Coronary artery (tissue), 2 donors: ENCODE measurements at regions not wholly inside any gene's neighbourhood (a gene's known extent, or its start where the extent isn't known, plus 50 kb on each side); places are given as distances from the start of the nearest gene placed in this dataset.

Experiments used
- DNase-seq: peaks from one replicate; pipeline ENCODE4 v3.0.0-alpha.2; 2017; ENCODE audit warnings: low spot score
- H3K27ac ChIP-seq, 2 donors: fragments of 200-600 bp; sonication (generic); one replicate each; pipeline ENCODE4 v1.5.1; 2016 to 2019
- H3K4me3 ChIP-seq: fragments of 200-600 bp; sonication (generic); 2 replicates; pipeline ENCODE4 v1.5.1; 2016; ENCODE audit warnings: mild to moderate bottlenecking, moderate library complexity
- TF ChIP-seq, protein P1 (sequence below): fragments of 200-600 bp; sonication (generic); IDR thresholded peaks from one replicate; pipeline ENCODE4 v1.5.1; 2019; ENCODE audit warnings: antibody characterized with exemption

GRCh38 chr14:81729622-81730021, 196.0 kb upstream of the SEL1L start:
- TF ChIP-seq, protein P1, sequence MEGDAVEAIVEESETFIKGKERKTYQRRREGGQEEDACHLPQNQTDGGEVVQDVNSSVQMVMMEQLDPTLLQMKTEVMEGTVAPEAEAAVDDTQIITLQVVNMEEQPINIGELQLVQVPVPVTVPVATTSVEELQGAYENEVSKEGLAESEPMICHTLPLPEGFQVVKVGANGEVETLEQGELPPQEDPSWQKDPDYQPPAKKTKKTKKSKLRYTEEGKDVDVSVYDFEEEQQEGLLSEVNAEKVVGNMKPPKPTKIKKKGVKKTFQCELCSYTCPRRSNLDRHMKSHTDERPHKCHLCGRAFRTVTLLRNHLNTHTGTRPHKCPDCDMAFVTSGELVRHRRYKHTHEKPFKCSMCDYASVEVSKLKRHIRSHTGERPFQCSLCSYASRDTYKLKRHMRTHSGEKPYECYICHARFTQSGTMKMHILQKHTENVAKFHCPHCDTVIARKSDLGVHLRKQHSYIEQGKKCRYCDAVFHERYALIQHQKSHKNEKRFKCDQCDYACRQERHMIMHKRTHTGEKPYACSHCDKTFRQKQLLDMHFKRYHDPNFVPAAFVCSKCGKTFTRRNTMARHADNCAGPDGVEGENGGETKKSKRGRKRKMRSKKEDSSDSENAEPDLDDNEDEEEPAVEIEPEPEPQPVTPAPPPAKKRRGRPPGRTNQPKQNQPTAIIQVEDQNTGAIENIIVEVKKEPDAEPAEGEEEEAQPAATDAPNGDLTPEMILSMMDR: no peak
- no peak for DNase-seq
- Histone ChIP-seq H3K27ac (no peak overlapping the region), H3K4me3 (no peak overlapping the region)

DNA sequence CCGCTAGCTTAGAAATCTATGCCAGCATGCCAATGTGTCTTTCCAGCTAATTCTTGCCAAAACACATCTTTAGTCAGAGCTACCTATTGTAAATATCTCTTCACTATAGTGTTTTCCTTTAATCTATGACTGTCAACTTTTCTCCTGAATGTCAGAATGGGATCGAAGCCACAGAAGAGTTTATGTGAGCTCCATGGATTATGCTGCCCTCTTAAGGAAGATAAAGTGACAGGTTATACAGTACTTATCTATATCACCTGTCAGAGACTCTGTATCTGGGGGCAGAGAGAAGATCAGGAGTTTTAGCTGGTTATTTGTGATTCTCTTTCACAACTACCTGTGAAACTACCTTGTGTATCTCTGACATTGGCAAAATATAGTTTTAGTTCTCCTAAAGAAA, 204.3 kb upstream of the SEL1L start:
- H3K27ac ChIP-seq: no peak overlapping the region
- H3K4me3 ChIP-seq: no peak overlapping the region
- TF ChIP-seq, protein P1: no peak
- no peak for DNase-seq

- TF ChIP-seq, protein P1: no peak
- Histone ChIP-seq H3K27ac (no peak overlapping the region), H3K4me3 (no peak overlapping the region)
- no peak for DNase-seq
Measured at GRCh38 chr14:81738946-81739659, 205.4 kb upstream of the SEL1L start.

- TF ChIP-seq, protein P1: no peak
- no peak for DNase-seq
- H3K4me3 ChIP-seq: no peak overlapping the region
- H3K27ac ChIP-seq: no peak overlapping the region
Measured at GRCh38 chr14:81743605-81744004, 210.0 kb upstream of the SEL1L start.

GRCh38 chr14:81751198-81751597, 217.5 kb upstream of the SEL1L start:
- DNase-seq: no peak
- Histone ChIP-seq H3K4me3 (no peak overlapping the region), H3K27ac (no peak overlapping the region)
- TF ChIP-seq, protein P1: no peak

DNA sequence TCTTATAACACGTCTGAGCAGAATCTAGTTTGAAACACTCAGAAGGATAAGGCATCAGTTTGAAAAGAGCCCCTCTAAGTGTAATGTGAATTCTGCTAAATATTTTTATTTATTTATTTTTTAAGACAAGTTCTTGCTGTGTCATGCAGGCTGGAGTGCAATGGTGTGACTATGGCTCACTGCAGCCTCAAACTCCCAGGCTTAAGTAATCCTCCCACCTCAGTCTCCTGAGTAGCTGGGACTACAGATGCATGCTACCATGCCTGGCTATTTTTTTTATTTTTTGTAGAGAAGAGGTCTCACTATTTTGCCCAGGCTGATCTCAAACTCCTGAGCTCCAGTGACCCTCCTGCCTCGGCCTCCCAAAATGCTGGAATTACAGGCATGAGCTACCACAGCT, 225.9 kb upstream of the SEL1L start:
- no peak overlapping the region for H3K27ac ChIP-seq
- no peak for DNase-seq
- TF ChIP-seq, protein P1: no peak

GRCh38 chr14:81765651-81766275, 232.1 kb upstream of the SEL1L start:
- no peak overlapping the region for H3K27ac ChIP-seq
- no peak for DNase-seq
- no peak overlapping the region for H3K4me3 ChIP-seq
- TF ChIP-seq, protein P1: no peak

More for the DNA sequence above, 225.9 kb upstream of the SEL1L start:
- H3K4me3 ChIP-seq: no peak overlapping the region
